Retinal pigment epithelial cell (primary cell): ENCODE measurements at regions not wholly inside any gene's neighbourhood (a gene's known extent, or its start where the extent isn't known, plus 50 kb on each side); places are given as distances from the start of the nearest gene placed in this dataset.
A peak's percentile ranks its signal among the peaks of the same experiment; 100 is the strongest.
"Not testable (repeated sequence)": the region's sequence is repeated elsewhere in the genome, so short reads cannot be mapped to it uniquely, and the experiment has no call there.

Experiments
- DNase-seq: peaks from one replicate; pipeline ENCODE4 v3.0.0-alpha.2; 2010; ENCODE audit warnings: low read depth
- H3K4me3 ChIP-seq: 2 replicates; pipeline ENCODE4 v1.5.1; 2011; ENCODE audit warnings: mild to moderate bottlenecking, low read length, control low read depth, moderate library complexity
- TF ChIP-seq, protein P1 (sequence below): conservative IDR thresholded peaks from 2 replicates; pipeline ENCODE4 v1.5.1; 2011; ENCODE audit warnings: low read depth, low read length, control low read depth, inconsistent platforms

DNA sequence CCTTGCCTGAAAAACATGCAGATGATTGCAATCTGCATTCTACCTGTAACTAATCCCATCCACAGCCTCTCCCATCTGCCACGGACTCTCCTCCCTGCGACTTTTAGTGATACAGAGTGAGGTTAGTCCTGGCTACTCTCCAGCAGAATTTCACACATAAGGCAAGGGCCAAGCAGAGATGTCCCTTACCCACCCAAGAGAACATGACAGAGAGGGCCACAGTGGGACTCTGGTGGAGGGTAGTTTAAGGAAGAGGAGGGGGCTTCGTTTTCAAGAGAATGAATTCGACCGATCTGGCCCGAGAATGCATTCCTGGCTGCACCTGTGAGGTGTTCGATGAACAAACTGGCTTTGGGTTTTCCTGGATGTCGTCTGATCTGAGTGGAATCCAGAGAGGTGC, 87.5 kb upstream of the SIM2 start:
- TF ChIP-seq, protein P1, sequence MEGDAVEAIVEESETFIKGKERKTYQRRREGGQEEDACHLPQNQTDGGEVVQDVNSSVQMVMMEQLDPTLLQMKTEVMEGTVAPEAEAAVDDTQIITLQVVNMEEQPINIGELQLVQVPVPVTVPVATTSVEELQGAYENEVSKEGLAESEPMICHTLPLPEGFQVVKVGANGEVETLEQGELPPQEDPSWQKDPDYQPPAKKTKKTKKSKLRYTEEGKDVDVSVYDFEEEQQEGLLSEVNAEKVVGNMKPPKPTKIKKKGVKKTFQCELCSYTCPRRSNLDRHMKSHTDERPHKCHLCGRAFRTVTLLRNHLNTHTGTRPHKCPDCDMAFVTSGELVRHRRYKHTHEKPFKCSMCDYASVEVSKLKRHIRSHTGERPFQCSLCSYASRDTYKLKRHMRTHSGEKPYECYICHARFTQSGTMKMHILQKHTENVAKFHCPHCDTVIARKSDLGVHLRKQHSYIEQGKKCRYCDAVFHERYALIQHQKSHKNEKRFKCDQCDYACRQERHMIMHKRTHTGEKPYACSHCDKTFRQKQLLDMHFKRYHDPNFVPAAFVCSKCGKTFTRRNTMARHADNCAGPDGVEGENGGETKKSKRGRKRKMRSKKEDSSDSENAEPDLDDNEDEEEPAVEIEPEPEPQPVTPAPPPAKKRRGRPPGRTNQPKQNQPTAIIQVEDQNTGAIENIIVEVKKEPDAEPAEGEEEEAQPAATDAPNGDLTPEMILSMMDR: no peak
- no peak for DNase-seq

DNA sequence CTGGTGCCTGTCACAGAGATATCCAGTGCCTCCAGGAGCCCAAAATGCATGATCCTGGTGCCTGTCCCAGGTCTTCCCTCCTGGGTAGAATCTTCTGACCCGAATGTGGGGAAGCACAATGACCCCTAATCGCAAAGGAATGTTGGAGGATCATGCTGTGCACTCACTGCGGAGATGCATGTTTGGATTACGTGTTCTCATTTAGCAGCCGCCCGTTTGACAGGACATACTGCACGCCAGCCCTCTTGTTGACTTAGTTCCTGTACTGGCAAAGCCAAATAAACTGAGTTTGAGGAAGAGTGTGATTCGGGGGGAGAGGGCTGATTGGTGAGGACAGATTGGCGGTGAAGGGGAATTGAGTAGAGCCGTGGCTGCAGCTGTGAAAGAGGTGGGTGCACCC, 85.9 kb upstream of the SIM2 start:
- no peak overlapping the region for H3K4me3 ChIP-seq
- DNase-seq: no peak
- TF ChIP-seq, protein P1: no peak

More for the DNA sequence above, 87.5 kb upstream of the SIM2 start:
- H3K4me3 ChIP-seq: no peak overlapping the region

DNA sequence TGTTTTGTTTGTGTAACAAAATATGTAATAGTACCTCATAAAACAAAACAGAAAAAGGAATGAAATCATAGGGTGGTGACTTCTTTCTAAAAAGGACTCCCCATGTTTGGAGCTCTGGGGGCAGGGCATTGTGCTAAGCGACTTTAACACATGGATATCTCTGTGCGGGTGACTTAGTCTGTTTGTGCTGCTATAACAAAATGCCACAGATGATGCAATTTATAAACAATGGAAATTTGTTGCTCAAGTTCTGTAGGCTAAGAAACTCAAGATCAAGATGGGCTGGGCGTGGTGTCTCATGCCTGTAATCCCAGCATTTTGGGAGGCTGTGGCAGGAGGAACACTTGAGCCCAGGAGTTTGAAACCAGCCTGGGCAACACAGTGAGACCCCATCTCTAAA, 85.4 kb upstream of the SIM2 start:
- H3K4me3 ChIP-seq: no peak overlapping the region
- no peak for DNase-seq
- TF ChIP-seq, protein P1: no peak

DNA sequence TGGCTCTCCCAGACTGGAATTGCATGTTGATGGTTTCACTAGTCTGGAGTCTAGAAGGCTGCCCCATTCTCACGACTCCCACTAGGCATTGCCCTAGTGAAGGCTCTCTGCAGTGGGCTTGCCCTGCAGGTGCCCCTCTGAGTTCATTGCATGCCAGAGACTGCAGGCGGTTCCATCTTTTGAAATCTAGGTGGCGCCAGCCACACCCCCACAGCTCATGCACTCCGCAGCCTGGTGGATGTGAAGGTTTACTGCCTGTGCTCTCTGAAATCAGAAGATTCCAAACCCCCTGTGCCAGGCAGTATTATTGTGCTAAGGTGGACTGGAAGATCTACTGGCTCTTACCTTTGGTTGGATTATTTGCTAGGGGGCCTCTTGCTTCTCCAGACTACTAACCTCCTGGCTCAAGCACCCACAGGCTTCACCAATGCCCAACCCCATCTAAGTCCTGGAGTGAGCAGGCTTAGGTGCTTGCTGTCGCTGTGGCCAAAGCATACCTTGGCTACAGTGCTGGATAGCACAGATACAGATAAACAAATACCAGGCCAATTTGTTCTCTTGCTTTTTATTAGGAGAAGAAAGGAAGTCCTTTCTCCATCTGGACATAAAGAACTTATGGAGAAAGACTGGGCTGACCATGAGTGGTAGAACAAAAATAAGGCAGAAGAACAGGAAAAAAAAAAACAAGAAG, 83.5 kb upstream of the SIM2 start:
- TF ChIP-seq, protein P1: peak; percentile 36
- H3K4me3 ChIP-seq: no peak overlapping the region
- no peak for DNase-seq

DNA sequence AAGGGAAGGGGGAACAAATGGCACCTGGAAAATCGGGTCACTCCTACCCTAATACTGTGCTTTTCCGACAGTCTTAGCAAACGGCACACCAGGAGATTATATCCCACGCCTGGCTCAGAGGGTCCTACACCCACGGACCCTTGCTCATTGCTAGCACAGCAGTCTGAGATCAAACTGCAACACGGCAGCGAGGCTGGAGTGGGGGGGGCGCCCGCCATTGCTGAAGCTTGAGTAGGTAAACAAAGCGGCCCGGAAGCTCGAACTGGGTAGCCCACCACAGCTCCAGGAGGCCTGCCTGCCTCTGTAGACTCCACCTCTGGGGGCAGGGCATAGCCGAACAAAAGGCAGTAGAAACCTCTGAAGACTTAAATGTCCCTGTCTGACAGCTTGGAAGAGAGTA, 82.1 kb upstream of the SIM2 start:
- not testable (repeated sequence) for DNase-seq, H3K4me3 ChIP-seq

DNA sequence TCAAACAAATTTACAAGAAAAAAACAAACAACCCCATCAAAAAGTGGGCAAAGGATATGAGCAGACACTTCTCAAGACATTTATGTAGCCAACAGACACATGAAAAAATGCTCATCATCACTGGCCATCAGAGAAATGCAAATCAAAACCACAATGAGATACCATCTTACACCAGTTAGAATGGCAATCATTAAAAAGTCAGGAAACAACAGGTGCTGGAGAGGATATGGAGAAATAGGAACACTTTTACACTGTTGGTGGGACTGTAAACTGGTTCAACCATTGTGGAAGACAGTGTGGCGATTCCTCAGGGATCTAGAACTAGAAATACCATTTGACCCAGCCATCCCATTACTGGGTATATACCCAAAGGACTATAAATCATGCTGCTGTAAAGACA, 77.1 kb upstream of the SIM2 start:
- not testable (repeated sequence) for DNase-seq, H3K4me3 ChIP-seq

DNA sequence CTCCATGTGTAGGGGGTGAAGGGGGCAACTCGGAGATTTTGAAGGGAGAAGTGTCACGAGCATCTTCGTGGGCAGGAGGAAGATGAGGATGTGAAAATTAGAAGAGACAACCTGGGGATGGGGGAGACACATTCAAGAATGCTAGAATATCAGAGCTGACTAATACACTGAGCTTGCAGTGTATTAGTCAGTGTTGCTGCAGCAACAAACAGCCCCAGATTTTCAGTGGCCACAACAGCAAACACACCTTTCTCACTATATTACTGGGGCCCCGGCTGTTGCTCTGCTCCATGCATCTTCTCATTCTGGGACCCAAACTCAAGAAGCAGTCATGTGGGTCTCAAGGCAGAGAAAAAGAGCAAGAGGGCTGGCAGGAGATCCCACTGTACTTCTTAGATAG, 74.8 kb upstream of the SIM2 start:
- TF ChIP-seq, protein P1: no peak
- no peak for DNase-seq
- H3K4me3 ChIP-seq: no peak overlapping the region

DNA sequence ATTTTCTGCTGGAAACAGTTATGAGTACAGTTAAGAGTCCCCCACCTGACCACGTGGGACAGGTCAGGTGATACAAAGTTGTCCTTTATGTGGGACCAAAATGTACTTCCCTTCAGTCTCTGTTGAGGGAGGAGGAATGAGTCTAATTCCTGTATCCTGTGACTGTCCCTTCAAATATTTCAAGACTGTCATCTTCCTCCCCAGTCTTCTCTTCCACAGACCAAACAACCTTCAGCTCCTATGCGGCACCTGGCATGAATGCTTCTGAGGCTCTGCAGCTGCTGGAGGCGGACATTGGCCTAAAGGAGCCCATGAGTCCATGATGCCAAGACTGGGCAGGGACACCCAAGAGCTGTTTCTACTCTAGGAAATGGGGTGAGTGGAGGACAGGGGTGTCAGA, 72.1 kb upstream of the SIM2 start:
- TF ChIP-seq, protein P1: no peak
- no peak overlapping the region for H3K4me3 ChIP-seq
- no peak for DNase-seq
